GM19043 (cell line): ENCODE measurements at regions not wholly inside any gene's neighbourhood (a gene's known extent, or its start where the extent isn't known, plus 50 kb on each side); places are given as distances from the start of the nearest gene placed in this dataset.

Experiments
- ATAC-seq: cut with Tn5 transposase; IDR thresholded peaks from one replicate; pipeline ENCODE4 v1.9.1; 2021; ENCODE audit warnings: low read depth; ENCODE audit not compliant: unreplicated experiment

- no peak for ATAC-seq
These were observed 58.1 kb downstream of the KLF4 start for GRCh38 chr9:107431461-107431860.

- no peak for ATAC-seq
These were observed 59.5 kb downstream of the KLF4 start for GRCh38 chr9:107430071-107430470.

- no peak for ATAC-seq
These were observed 63.4 kb downstream of the KLF4 start for GRCh38 chr9:107426126-107426525.

GRCh38 chr9:107425101-107426025, 64.2 kb downstream of the KLF4 start:
- peak; percentile 94 for ATAC-seq

- no peak for ATAC-seq
These were observed 66.0 kb downstream of the KLF4 start for GRCh38 chr9:107423540-107423939.

- ATAC-seq, result no peak
These were observed 67.1 kb downstream of the KLF4 start for GRCh38 chr9:107422189-107423185.

- ATAC-seq, result no peak
These were observed 79.1 kb downstream of the KLF4 start for GRCh38 chr9:107410420-107410819.

- no peak for ATAC-seq
These were observed 79.8 kb downstream of the KLF4 start for GRCh38 chr9:107409581-107410389.

- ATAC-seq, result no peak
These were observed 81.9 kb downstream of the KLF4 start for GRCh38 chr9:107407675-107408074.

- no peak for ATAC-seq
These were observed 84.1 kb downstream of the KLF4 start for GRCh38 chr9:107405511-107405910.

GRCh38 chr9:107404736-107405135, 84.8 kb downstream of the KLF4 start:
- no peak for ATAC-seq

- ATAC-seq, result no peak
These were observed 85.4 kb downstream of the KLF4 start for GRCh38 chr9:107404161-107404560.

GRCh38 chr9:107397076-107398044, 92.2 kb downstream of the KLF4 start:
- ATAC-seq, result no peak

GRCh38 chr9:107394264-107394663, 95.3 kb downstream of the KLF4 start:
- no peak for ATAC-seq

- ATAC-seq, result no peak
These were observed 98.8 kb downstream of the KLF4 start for GRCh38 chr9:107390778-107391177.

- no peak for ATAC-seq
These were observed 99.3 kb downstream of the KLF4 start for GRCh38 chr9:107390279-107390678.

- ATAC-seq, result no peak
These were observed 99.9 kb downstream of the KLF4 start for GRCh38 chr9:107389617-107390071.

- ATAC-seq, result no peak
These were observed 100.7 kb downstream of the KLF4 start for GRCh38 chr9:107388890-107389289.

GRCh38 chr9:107387409-107387808, 102.2 kb downstream of the KLF4 start:
- no peak for ATAC-seq
